GM12875 (cell line): ENCODE measurements at regions not wholly inside any gene's neighbourhood (a gene's known extent, or its start where the extent isn't known, plus 50 kb on each side); places are given as distances from the start of the nearest gene placed in this dataset.

Source experiments
- H3K4me3 ChIP-seq: one replicate; pipeline ENCODE4 v1.5.1; 2011; ENCODE audit warnings: low read depth, low read length, control low read depth
- TF ChIP-seq, protein P1 (sequence below): IDR thresholded peaks from 2 replicates; pipeline ENCODE4 v1.5.1; 2011; ENCODE audit warnings: low read depth, mild to moderate bottlenecking, control low read depth, inconsistent platforms, low read length, moderate library complexity, borderline replicate concordance; ENCODE audit not compliant: insufficient read depth

DNA sequence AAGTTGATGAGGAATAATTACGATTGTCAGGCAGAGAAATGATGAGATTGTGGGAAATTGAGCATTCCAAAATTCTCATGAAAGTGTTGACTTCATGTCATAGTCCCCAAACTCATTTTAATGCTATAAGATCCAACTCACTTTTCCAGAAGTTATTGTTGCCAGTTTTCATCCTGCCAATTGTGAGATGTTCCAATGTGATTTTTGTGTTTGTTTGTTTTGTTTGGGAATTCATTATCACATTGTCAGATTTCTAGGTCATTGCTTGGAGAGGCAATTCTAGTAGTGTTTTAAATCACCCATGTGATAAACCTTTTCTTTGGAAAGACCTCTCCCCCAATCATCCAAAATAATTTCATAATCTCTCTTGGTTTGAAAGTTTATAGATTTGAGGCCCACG, 86.0 kb upstream of the ACVR2A start:
- TF ChIP-seq, protein P1, sequence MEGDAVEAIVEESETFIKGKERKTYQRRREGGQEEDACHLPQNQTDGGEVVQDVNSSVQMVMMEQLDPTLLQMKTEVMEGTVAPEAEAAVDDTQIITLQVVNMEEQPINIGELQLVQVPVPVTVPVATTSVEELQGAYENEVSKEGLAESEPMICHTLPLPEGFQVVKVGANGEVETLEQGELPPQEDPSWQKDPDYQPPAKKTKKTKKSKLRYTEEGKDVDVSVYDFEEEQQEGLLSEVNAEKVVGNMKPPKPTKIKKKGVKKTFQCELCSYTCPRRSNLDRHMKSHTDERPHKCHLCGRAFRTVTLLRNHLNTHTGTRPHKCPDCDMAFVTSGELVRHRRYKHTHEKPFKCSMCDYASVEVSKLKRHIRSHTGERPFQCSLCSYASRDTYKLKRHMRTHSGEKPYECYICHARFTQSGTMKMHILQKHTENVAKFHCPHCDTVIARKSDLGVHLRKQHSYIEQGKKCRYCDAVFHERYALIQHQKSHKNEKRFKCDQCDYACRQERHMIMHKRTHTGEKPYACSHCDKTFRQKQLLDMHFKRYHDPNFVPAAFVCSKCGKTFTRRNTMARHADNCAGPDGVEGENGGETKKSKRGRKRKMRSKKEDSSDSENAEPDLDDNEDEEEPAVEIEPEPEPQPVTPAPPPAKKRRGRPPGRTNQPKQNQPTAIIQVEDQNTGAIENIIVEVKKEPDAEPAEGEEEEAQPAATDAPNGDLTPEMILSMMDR: no peak
- no peak overlapping the region for H3K4me3 ChIP-seq

DNA sequence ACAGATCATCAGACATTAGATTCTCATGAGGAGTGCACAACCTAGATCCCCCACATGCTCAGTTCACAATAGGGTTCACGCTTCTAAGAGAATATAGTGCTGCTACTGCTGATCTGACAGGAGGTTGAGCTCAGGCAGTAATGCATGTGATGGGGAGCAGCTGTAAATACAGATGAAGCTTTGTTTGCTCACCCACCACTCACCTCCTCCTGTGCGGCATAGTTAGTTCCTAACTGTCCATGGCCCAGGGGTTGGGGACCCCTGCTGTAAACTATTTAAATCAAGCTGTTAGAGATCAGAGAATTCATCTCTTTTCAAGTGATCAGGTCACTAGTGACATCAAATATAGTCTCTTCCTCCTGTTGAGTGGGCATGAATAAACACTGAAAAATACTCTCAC, 88.8 kb upstream of the ACVR2A start:
- TF ChIP-seq, protein P1: no peak
- H3K4me3 ChIP-seq: no peak overlapping the region

DNA sequence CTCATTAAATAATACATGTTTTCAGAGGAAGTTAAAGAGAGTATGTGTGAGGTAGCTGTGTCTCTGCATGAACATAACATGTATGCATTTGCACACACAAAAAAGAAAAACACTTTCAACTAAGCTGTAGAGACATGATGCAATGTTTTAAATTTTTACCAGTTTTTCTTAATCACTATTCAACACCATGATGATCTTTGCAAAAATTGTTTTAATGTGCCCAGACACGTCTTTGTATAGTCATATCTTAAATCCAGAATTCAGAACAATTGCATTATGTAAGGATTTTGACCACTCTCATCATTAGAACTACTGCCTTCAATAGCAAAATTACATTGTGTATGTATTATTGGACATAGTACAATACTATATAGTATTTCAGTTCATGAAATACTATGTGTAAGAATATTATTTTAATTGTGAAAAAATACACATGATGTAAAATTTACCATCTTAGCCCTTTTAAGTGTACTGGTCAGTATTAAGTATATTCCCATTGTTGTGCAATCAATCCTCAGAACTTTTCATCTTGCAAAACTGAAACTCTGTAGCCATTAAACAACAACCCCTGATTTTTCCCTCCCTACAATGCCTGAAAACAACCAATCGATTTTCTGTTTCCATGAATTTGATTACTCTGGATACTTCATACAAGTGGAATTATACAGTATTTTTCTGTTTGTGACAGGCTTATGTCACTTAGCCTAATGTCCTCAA, 104.5 kb upstream of the ACVR2A start:
- TF ChIP-seq, protein P1: no peak
- H3K4me3 ChIP-seq: no peak overlapping the region

DNA sequence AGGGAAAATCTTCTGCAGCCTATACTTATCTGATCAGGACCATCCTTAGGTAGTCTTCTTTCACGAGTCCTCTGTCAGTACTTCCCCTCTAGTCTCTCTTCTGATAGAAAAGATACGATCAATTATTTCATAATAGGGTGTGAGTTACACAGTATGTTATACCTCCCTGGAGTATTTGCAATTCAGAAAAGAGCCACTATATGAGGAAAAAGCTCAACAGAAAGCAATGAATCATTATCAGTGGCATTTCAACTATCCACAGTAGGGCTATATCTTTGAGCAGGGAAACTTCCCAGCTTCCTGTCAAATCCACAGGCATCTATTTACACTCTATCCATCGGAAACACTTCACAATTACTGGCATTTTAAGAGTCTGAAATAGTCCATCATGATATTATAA, 105.3 kb upstream of the ACVR2A start:
- no peak overlapping the region for H3K4me3 ChIP-seq
- TF ChIP-seq, protein P1: no peak

DNA sequence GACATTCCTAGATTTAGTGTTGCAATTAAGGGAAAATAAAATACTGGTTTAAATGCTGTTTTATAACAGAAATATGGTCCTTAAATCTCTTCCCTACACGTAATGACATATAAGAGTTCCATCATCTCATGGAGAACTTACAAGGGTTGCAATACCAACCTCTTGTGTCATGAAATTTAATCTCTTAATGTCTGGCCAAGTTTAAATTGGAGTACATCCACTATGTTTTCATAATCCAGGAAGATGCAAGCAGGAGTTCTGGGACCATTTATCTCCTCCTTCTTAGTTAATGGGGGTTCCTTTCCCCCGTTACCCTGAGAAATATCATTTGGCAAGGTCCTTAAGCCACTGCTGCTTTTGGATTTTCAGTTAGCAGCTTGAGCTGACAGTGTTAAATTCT, 126.0 kb upstream of the ACVR2A start:
- no peak overlapping the region for H3K4me3 ChIP-seq
- TF ChIP-seq, protein P1: no peak

DNA sequence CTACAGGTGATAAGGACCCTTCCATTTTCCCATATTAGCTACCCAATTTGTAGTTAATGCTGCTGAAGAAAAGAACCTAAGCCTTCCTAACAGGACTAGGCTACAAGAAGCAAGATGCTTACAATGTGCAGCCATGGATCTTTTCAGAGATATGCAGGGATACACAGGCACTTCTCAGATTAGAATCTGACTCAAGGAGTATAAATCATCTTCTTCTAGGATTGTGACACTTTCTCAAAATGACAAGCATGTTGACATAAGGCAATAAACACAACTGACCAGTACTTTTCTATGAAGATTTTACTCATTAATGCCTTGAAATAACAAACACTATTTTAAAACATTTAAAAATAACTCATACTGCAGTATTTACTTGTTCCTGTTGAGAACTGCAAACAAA, 127.9 kb upstream of the ACVR2A start:
- H3K4me3 ChIP-seq: no peak overlapping the region
- TF ChIP-seq, protein P1: no peak

DNA sequence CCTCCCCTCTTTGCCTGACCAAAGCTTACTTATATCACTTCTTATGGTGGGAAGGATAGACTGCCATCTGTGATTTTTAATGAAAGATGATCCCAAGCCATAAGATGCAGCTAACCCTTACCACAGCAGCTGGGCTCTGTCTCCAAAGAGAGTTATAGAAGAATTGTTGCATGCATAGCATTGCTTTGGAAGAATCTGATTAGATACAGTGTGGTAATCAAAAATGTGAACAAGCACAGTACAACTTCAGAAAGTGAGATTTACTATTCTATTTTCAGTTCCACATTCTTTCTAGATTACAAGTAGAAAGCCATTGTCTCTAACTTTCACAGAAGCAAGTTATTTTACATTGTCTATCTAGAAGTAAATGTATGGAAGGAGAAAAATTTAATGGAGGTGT, 129.0 kb upstream of the ACVR2A start:
- TF ChIP-seq, protein P1: no peak
- H3K4me3 ChIP-seq: no peak overlapping the region
